Natural killer cell (primary cell): ENCODE measurements at regions not wholly inside any gene's neighbourhood (a gene's known extent, or its start where the extent isn't known, plus 50 kb on each side); places are given as distances from the start of the nearest gene placed in this dataset.

Source experiments
- ATAC-seq, 3 donors: fragments of 150-1000 bp in 2 of 3; fragments of 200-7000 bp in 1 of 3; cut with Tn5 transposase; 1 replicate in 1 of 3; 2 replicates in 2 of 3; pipeline ENCODE4 v1.10.0; 2021; ENCODE audit warnings: mild to moderate bottlenecking in 2 of 3, moderate library complexity in 2 of 3
- DNase-seq, 2 donors: peaks; one replicate each; pipeline versions ENCODE4 v3.0.0 to v3.0.0-alpha.2; 2013 to 2021; ENCODE audit warnings: mixed read lengths in 1 of 2
- H3K27ac ChIP-seq: one replicate; pipeline ENCODE4 v1.5.1; 2013; ENCODE audit warnings: mild to moderate bottlenecking, low read length
- H3K27me3 ChIP-seq: one replicate; pipeline ENCODE4 v1.6.1; 2013; ENCODE audit warnings: low read length; ENCODE audit not compliant: control insufficient read depth, insufficient read depth
- H3K36me3 ChIP-seq: one replicate; pipeline ENCODE4 v1.6.1; 2013; ENCODE audit warnings: low read length; ENCODE audit not compliant: control insufficient read depth, insufficient read depth
- H3K4me1 ChIP-seq: one replicate; pipeline ENCODE4 v1.6.1; 2013; ENCODE audit warnings: low read length; ENCODE audit not compliant: control insufficient read depth, insufficient read depth
- H3K4me3 ChIP-seq: one replicate; pipeline ENCODE4 v1.5.1; 2013; ENCODE audit warnings: low read length
- H3K9me3 ChIP-seq: one replicate; pipeline ENCODE4 v1.6.1; 2013; ENCODE audit warnings: low read length; ENCODE audit not compliant: control insufficient read depth, insufficient read depth
- H3K27ac Mint-ChIP-seq, 2 donors: one replicate each; pipeline ENCODE4 v1.8.0; 2022; ENCODE audit warnings: mild to moderate bottlenecking in 2 of 2, mixed read lengths in 2 of 2, moderate library complexity in 1 of 2
- H3K27me3 Mint-ChIP-seq, 2 donors: one replicate each; pipeline ENCODE4 v1.8.0; 2022; ENCODE audit warnings: low read depth in 2 of 2, mixed read lengths in 2 of 2
- H3K36me3 Mint-ChIP-seq: one replicate; pipeline ENCODE4 v1.8.0; 2022; ENCODE audit warnings: mixed read lengths
- H3K4me1 Mint-ChIP-seq, 2 donors: one replicate each; pipeline ENCODE4 v1.8.0; 2022; ENCODE audit warnings: mixed read lengths in 2 of 2
- H3K4me3 Mint-ChIP-seq: one replicate; pipeline ENCODE4 v1.8.0; 2022; ENCODE audit warnings: mild to moderate bottlenecking, moderate library complexity, mixed read lengths
- H3K9me3 Mint-ChIP-seq, 2 donors: one replicate each; pipeline ENCODE4 v1.8.0; 2022; ENCODE audit warnings: mixed read lengths in 2 of 2
- CTCF ChIP-seq: fragments of 200-600 bp; IDR thresholded peaks from one replicate; pipeline ENCODE4 v1.8.0; 2022; ENCODE audit warnings: antibody characterized with exemption
- WGBS: methylation state at CpG from one replicate; pipeline ENCODE4 v1.1.7; 2013; ENCODE audit warnings: missing lambda C conversion rate; ENCODE audit not compliant: insufficient coverage; 5-methylcytosine and 5-hydroxymethylcytosine counted together
- intact Hi-C: fragments of 100-400 bp; cut with micrococcal nuclease; formaldehyde crosslinking; loops from one replicate; pipeline ENCODE4 v1.14.2; 2022

DNA sequence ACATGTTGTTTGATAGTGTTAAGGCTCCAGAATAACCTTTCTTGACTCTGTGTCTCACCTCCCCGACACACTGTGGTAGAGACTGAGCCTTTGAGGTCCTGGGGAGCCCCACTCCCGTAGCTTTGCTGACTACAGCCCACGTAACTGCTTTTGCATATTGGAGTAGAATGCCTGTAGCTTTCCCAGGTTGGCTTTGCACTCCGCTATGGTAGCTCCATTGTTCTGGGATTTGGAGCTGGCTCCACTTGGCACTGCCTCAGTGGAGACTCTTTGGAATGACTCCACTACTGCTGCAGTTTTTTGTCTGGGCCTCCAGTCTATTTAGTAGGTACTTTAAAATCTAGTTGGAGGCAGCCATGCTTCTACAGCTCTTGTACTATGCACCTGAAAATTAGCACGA is 56.2 kb upstream of the ANXA1 start:
- no peaks in the 10 kb centered on the region for H3K9me3 ChIP-seq
- Mint-ChIP-seq H3K9me3 (no peaks in the 10 kb centered on the region), H3K27me3 (peaks cover 0 to 7% of the 10 kb centered on the region in 2 donors), H3K27ac (no peak overlapping the region), H3K4me1 (peaks cover 0 to 6% of the 10 kb centered on the region in 2 donors), H3K4me3 (no peak overlapping the region), H3K36me3 (no peaks in the 10 kb centered on the region)
- H3K27me3 ChIP-seq, result no peaks in the 10 kb centered on the region
- H3K4me3 ChIP-seq, result no peak overlapping the region
- no peaks in the 10 kb centered on the region for H3K36me3 ChIP-seq
- no peaks in the 10 kb centered on the region for H3K4me1 ChIP-seq
- 93% methylated on average over 5 of the region's 5 CpGs for WGBS
- TF ChIP-seq CTCF, result no peak
- H3K27ac ChIP-seq, result no peak overlapping the region
- ATAC-seq (no peak), DNase-seq (no peak)
- intact Hi-C loops, result no loop called here

DNA sequence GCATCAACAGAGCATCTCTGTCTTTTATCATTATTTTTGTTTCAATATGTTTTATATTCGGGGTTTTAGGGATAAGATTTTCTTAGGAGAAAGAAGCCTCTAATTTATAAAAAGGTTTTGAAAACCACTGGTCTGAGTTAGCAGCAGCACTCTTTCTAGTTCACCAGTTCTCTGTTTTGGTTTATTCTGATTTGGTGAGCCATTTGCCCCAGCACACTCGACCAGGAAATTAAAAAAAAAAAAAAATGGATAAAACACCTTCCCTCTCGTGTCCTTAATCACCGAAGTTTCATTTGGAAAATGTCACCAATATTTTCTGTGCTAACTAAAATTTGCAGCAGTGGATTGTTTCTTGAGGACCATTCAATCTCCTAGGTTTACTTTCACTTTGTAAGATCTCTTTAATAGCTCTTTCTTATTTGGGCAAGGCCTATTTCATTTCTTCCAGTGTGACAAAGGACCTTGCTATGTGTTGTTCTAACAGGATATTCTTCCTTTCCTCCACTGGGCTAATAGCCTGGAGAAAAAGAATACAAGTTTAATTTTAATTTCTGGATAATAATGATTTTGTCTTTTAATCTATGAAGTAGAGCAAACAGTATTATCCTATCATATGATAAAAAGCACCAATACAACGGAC is 57.8 kb upstream of the ANXA1 start:
- Histone ChIP-seq H3K27me3 (no peaks in the 10 kb centered on the region), H3K4me1 (no peaks in the 10 kb centered on the region), H3K9me3 (no peaks in the 10 kb centered on the region), H3K4me3 (no peak overlapping the region), H3K27ac (no peak overlapping the region), H3K36me3 (no peaks in the 10 kb centered on the region)
- WGBS, result 71% methylated on average over 3 of the region's 5 CpGs
- no peak for DNase-seq
- Mint-ChIP-seq H3K27ac (no peak overlapping the region), H3K27me3 (no peaks in the 10 kb centered on the region), H3K4me1 (peaks cover 0 to 6% of the 10 kb centered on the region in 2 donors), H3K36me3 (no peaks in the 10 kb centered on the region), H3K9me3 (no peaks in the 10 kb centered on the region), H3K4me3 (no peak overlapping the region)
- no peak for TF ChIP-seq CTCF
- ATAC-seq, result no peak
- intact Hi-C loops, result no loop called here

DNA sequence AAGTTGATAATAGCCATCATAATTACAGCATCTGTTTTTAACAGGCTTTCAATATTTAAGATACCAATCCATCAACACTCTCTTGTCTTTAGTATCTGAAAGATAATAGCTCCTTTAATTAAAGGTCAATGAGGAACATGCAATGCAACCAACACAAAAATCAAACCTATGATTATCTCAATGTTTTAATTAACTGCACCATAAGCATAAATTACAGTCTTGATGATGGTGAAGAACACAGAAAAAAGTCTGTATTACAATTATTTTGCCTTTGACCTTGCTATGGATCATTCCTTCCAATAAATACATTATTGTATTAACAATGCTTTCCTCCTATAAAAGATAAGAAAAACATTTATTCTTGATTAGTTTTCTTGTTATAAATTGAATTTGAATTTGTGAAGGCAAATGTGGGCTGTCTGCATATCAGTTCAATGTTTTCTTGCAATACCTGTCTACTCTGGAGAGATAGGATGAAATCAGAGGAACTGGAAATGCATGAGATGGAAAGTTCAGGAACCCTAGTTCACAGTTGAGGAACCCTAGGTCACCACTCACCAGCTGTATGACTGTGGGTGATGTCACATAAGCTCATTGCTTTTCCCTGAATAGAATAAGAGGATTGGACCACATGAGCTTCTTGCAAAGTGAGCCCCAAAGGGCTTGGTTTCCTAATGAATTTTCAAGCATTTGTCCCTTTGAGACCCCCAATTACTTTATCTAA is 58.5 kb upstream of the ANXA1 start:
- Mint-ChIP-seq H3K4me3 (no peak overlapping the region), H3K4me1 (peaks cover 0 to 6% of the 10 kb centered on the region in 2 donors), H3K9me3 (no peaks in the 10 kb centered on the region), H3K27ac (no peak overlapping the region), H3K36me3 (no peaks in the 10 kb centered on the region), H3K27me3 (no peaks in the 10 kb centered on the region)
- Histone ChIP-seq H3K9me3 (no peaks in the 10 kb centered on the region), H3K4me3 (no peak overlapping the region), H3K27ac (no peak overlapping the region), H3K27me3 (no peaks in the 10 kb centered on the region), H3K36me3 (no peaks in the 10 kb centered on the region), H3K4me1 (no peaks in the 10 kb centered on the region)
- ATAC-seq (no peak), DNase-seq (no peak)
- intact Hi-C loops, result no loop called here
- TF ChIP-seq CTCF, result no peak

- Mint-ChIP-seq H3K4me1 (peaks cover 0 to 6% of the 10 kb centered on the region in 2 donors), H3K27ac (no peak overlapping the region), H3K9me3 (no peaks in the 10 kb centered on the region), H3K36me3 (no peaks in the 10 kb centered on the region), H3K4me3 (no peak overlapping the region), H3K27me3 (no peaks in the 10 kb centered on the region)
- H3K36me3 ChIP-seq, result no peaks in the 10 kb centered on the region
- ATAC-seq, result no peak
- H3K4me3 ChIP-seq, result no peak overlapping the region
- no peak for TF ChIP-seq CTCF
- no peak for DNase-seq
- H3K9me3 ChIP-seq, result no peaks in the 10 kb centered on the region
- no peaks in the 10 kb centered on the region for H3K4me1 ChIP-seq
- no peaks in the 10 kb centered on the region for H3K27me3 ChIP-seq
- no peak overlapping the region for H3K27ac ChIP-seq
- intact Hi-C loops, result no loop called here
- no CpG with 5 or more reads among the region's 2 CpGs for WGBS
Observed at GRCh38 chr9:73091909-73092308, 59.8 kb upstream of the ANXA1 start.
